NOMO-1 (cell line): ENCODE measurements at regions not wholly inside any gene's neighbourhood (a gene's known extent, or its start where the extent isn't known, plus 50 kb on each side); places are given as distances from the start of the nearest gene placed in this dataset.
"Not testable (repeated sequence)": the region's sequence is repeated elsewhere in the genome, so short reads cannot be mapped to it uniquely, and the experiment has no call there.

Experiments used
- DNase-seq, 2 experiments: peaks; one replicate each; lab custom pipeline; 2025; ENCODE audit not compliant: unreplicated experiment in 2 of 2; lab: John Stamatoyannopoulos, UW

- DNase-seq, result not testable (repeated sequence)
These were observed 127.2 kb downstream of the TNFRSF13B start for GRCh38 chr17:16844669-16845068.

- DNase-seq, result not testable (repeated sequence)
These were observed 128.4 kb downstream of the TNFRSF13B start for GRCh38 chr17:16843511-16843910.

GRCh38 chr17:16842346-16842745 is 129.6 kb downstream of the TNFRSF13B start:
- DNase-seq, result not testable (repeated sequence)

GRCh38 chr17:16841896-16842295 is 130.0 kb downstream of the TNFRSF13B start:
- DNase-seq, result not testable (repeated sequence)

GRCh38 chr17:16840219-16840618 is 131.7 kb downstream of the TNFRSF13B start:
- DNase-seq, result not testable (repeated sequence)

GRCh38 chr17:16839242-16840175 is 132.4 kb downstream of the TNFRSF13B start:
- DNase-seq, result not testable (repeated sequence)

GRCh38 chr17:16838795-16839194 is 133.1 kb downstream of the TNFRSF13B start:
- DNase-seq, result not testable (repeated sequence)

- not testable (repeated sequence) for DNase-seq
These were observed 133.6 kb downstream of the TNFRSF13B start for GRCh38 chr17:16838287-16838686.

- not testable (repeated sequence) for DNase-seq
These were observed 134.3 kb downstream of the TNFRSF13B start for GRCh38 chr17:16837468-16838266.

- DNase-seq, result not testable (repeated sequence)
These were observed 135.5 kb downstream of the TNFRSF13B start for GRCh38 chr17:16836315-16836915.

GRCh38 chr17:16833517-16833916 is 138.4 kb downstream of the TNFRSF13B start:
- not testable (repeated sequence) for DNase-seq

- not testable (repeated sequence) for DNase-seq
These were observed 139.1 kb downstream of the TNFRSF13B start for GRCh38 chr17:16832853-16833252.

- not testable (repeated sequence) for DNase-seq
These were observed 139.7 kb downstream of the TNFRSF13B start for GRCh38 chr17:16832206-16832605.

- DNase-seq, result not testable (repeated sequence)
These were observed 140.7 kb downstream of the CCDC144A start for GRCh38 chr17:16830770-16831169.

GRCh38 chr17:16830219-16830618 is 140.2 kb downstream of the CCDC144A start:
- not testable (repeated sequence) for DNase-seq
